ENCODE measurements at regions not wholly inside any gene's neighbourhood (a gene's known extent, or its start where the extent isn't known, plus 50 kb on each side); places are given as distances from the start of the nearest gene placed in this dataset.

GRCh38 chr7:96527133-96527827, 182.4 kb downstream of the SEM1 start:
- no peak overlapping the region for H4K91ac ChIP-seq (ENCODE audit: insufficient read length, low read depth, low read length)
- no peak overlapping the region for H2BK5ac ChIP-seq (ENCODE audit: insufficient read length, low read length)
- H3K27me3 ChIP-seq (ENCODE audit: insufficient read depth, low read length) = no peaks in the 10 kb centered on the region
- no peak overlapping the region for H2BK120ac ChIP-seq (ENCODE audit: low read depth, low read length, poor library complexity, severe bottlenecking)
- H3K18ac ChIP-seq (ENCODE audit: insufficient read length, low read depth, low read length) = no peak overlapping the region
- no peak overlapping the region for H3K9ac ChIP-seq (ENCODE audit: extremely low read depth, insufficient read length, low read length)
- WGBS (ENCODE audit: extremely low coverage, insufficient read length, low lambda C conversion rate) = no CpG with 5 or more reads among the region's 9 CpGs
- no peak overlapping the region for H2AFZ ChIP-seq (ENCODE audit: low read length)
- Mint-ChIP-seq H3K4me1 (peaks cover 4 to 8% of the 10 kb centered on the region in 2 experiments; a peak in 2 of 4 replicates), H3K36me3 (ENCODE audit: insufficient read depth in 1 of 3, low read depth in 3 of 3) (no peaks in the 10 kb centered on the region), H3K9me3 (no peaks in the 10 kb centered on the region), H3K27me3 (ENCODE audit: low read depth) (peaks cover 1% of the 10 kb centered on the region; the same call in 1 of the 2 replicates), H3K27ac (no peak overlapping the region), H3K4me3 (no peak overlapping the region)
- no peak overlapping the region for H3K27ac ChIP-seq (ENCODE audit: insufficient read length, low read depth, low read length)
- no peaks in the 10 kb centered on the region for H3K4me1 ChIP-seq (ENCODE audit: insufficient read depth, low read length)
- H3K79me2 ChIP-seq (ENCODE audit: insufficient read depth, low read length) = no peaks in the 10 kb centered on the region
- H4K5ac ChIP-seq (ENCODE audit: insufficient read length, low read depth, low read length) = no peak overlapping the region
- H4K20me1 ChIP-seq (ENCODE audit: control insufficient read depth, insufficient read depth, insufficient read length) = no peaks in the 10 kb centered on the region
- no peaks in the 10 kb centered on the region for H3K9me3 ChIP-seq (ENCODE audit: control insufficient read depth, low read depth, low read length)
- no peak overlapping the region for H3T11ph ChIP-seq (ENCODE audit: low read length)
- H2AK5ac ChIP-seq (ENCODE audit: insufficient read length, low read length) = no peak overlapping the region
- H2BK15ac ChIP-seq (ENCODE audit: low read depth, low read length) = no peak overlapping the region
- no peak for TF ChIP-seq CTCF (conservative IDR thresholded peaks at IDR 0.05)
- H4K8ac ChIP-seq (replicated peaks; ENCODE audit: insufficient read length, low read depth, low read length) = no peak overlapping the region
- H3K4ac ChIP-seq (ENCODE audit: low read depth, low read length) = no peak overlapping the region
- H2BK12ac ChIP-seq (ENCODE audit: insufficient read length, low read depth, low read length) = no peak overlapping the region
- no peaks in the 10 kb centered on the region for H3K23me2 ChIP-seq (ENCODE audit: insufficient read length, low read depth, low read length, poor library complexity, severe bottlenecking)
- no peak overlapping the region for H3K56ac ChIP-seq (ENCODE audit: insufficient read length, low read depth, low read length)
- no peak overlapping the region for H3K4me2 ChIP-seq (ENCODE audit: insufficient read depth, insufficient read length, low read length)
- no peak overlapping the region for H3K23ac ChIP-seq (ENCODE audit: insufficient read length, low read depth, low read length)
- H3K14ac ChIP-seq (ENCODE audit: insufficient read depth, low read length) = no peak overlapping the region
- H3K79me1 ChIP-seq (ENCODE audit: insufficient read depth, low read depth, low read length, poor library complexity, severe bottlenecking) = no peaks in the 10 kb centered on the region
- H2BK20ac ChIP-seq (ENCODE audit: low read depth, low read length, poor library complexity, severe bottlenecking) = no peak overlapping the region
- DNase-seq = no peak
